Skeletal muscle satellite cell (primary cell): ENCODE measurements at regions not wholly inside any gene's neighbourhood (a gene's known extent, or its start where the extent isn't known, plus 50 kb on each side); places are given as distances from the start of the nearest gene placed in this dataset.
"Not testable (repeated sequence)": the region's sequence is repeated elsewhere in the genome, so short reads cannot be mapped to it uniquely, and the experiment has no call there.

Experiments used
- H3K27me3 ChIP-seq: 2 replicates; pipeline ENCODE4 v1.7.0; 2013; ENCODE audit warnings: low read length; ENCODE audit not compliant: control insufficient read depth, insufficient read depth
- H3K36me3 ChIP-seq: 2 replicates; pipeline ENCODE4 v1.7.0; 2013; ENCODE audit warnings: mild to moderate bottlenecking, control low read depth, low read length; ENCODE audit not compliant: insufficient read depth
- H3K4me1 ChIP-seq: 2 replicates; pipeline ENCODE4 v1.7.0; 2013; ENCODE audit warnings: low read length; ENCODE audit not compliant: control insufficient read depth, insufficient read depth
- H3K4me2 ChIP-seq: 2 replicates; pipeline ENCODE4 v1.7.0; 2013; ENCODE audit warnings: mild to moderate bottlenecking, low read length
- H3K4me3 ChIP-seq: 2 replicates; pipeline ENCODE4 v1.7.0; 2013; ENCODE audit warnings: low read length
- H3K9ac ChIP-seq: 2 replicates; pipeline ENCODE4 v1.7.0; 2013; ENCODE audit warnings: mild to moderate bottlenecking, low read depth, low read length, moderate library complexity
- H3K9me3 ChIP-seq: replicated peaks from 2 replicates; pipeline ENCODE4 v1.7.0; 2013; ENCODE audit warnings: mild to moderate bottlenecking, control low read depth, low read length

- no peak overlapping the region for H3K4me3 ChIP-seq
- H3K36me3 ChIP-seq: no peaks in the 10 kb centered on the region
- H3K9me3 ChIP-seq: no peaks in the 10 kb centered on the region
- H3K9ac ChIP-seq: no peak overlapping the region
- no peaks in the 10 kb centered on the region for H3K4me1 ChIP-seq
- H3K4me2 ChIP-seq: no peak overlapping the region
- peaks cover 17% of the 10 kb centered on the region for H3K27me3 ChIP-seq
These were observed 73.8 kb upstream of the JCAD start for GRCh38 chr10:30133198-30133597.

GRCh38 chr10:30131369-30131768 lies 72.0 kb upstream of the JCAD start:
- H3K36me3 ChIP-seq, H3K4me1 ChIP-seq, H3K4me3 ChIP-seq, H3K4me2 ChIP-seq, H3K9ac ChIP-seq, H3K9me3 ChIP-seq: not testable (repeated sequence)
- H3K27me3 ChIP-seq: peaks cover 21% of the 10 kb centered on the region

DNA sequence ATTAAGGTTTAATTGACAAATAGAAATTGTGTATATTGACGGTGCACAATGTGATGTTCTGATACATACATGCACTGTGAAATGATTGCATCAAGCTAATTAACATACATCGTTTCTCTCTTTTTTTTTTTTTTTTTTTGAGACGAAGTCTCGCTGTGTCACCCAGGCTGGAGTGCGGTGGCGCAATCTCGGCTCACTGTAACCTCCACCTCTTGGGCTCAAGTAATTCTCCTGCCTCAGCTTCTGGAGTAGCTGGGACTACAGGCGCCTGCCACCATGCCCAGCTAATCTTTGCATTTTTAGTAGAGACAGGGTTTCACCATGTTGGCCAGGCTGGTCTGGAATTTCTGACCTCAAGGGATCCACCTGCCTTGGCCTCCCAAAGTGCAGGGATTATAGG lies 69.9 kb upstream of the JCAD start:
- not testable (repeated sequence) for H3K9ac ChIP-seq, H3K9me3 ChIP-seq, H3K36me3 ChIP-seq, H3K4me1 ChIP-seq, H3K4me2 ChIP-seq, H3K4me3 ChIP-seq
- H3K27me3 ChIP-seq: peaks cover 21% of the 10 kb centered on the region

- no peaks in the 10 kb centered on the region for H3K9me3 ChIP-seq
- H3K9ac ChIP-seq: no peak overlapping the region
- H3K4me3 ChIP-seq: no peak overlapping the region
- H3K36me3 ChIP-seq: no peaks in the 10 kb centered on the region
- H3K27me3 ChIP-seq: peaks cover 12% of the 10 kb centered on the region
- H3K4me2 ChIP-seq: no peak overlapping the region
- H3K4me1 ChIP-seq: no peaks in the 10 kb centered on the region
These were observed 67.7 kb upstream of the JCAD start for GRCh38 chr10:30127120-30127541.

DNA sequence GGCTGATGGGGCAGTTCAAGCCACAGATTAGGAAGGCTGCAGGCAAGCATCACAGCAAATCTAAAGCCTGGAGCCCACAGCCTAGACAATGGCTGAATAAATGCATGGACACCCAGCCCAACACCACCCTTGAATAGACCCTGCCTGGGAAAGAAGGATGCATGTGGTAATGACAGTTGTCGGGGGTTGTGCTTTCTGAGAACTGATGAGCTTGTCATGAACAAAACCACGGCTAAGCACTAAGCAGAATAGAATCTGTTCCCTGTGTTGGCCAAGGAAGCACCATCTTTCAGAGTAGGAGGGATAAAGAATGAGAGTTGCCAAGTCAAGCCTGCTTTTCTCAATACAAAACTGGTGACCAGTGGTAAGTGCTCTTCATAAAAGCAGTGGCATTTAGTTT lies 66.1 kb upstream of the JCAD start:
- no peaks in the 10 kb centered on the region for H3K4me1 ChIP-seq
- no peak overlapping the region for H3K4me2 ChIP-seq
- no peak overlapping the region for H3K4me3 ChIP-seq
- H3K27me3 ChIP-seq: peaks cover 12% of the 10 kb centered on the region
- H3K9me3 ChIP-seq: no peaks in the 10 kb centered on the region
- no peak overlapping the region for H3K9ac ChIP-seq
- no peaks in the 10 kb centered on the region for H3K36me3 ChIP-seq

DNA sequence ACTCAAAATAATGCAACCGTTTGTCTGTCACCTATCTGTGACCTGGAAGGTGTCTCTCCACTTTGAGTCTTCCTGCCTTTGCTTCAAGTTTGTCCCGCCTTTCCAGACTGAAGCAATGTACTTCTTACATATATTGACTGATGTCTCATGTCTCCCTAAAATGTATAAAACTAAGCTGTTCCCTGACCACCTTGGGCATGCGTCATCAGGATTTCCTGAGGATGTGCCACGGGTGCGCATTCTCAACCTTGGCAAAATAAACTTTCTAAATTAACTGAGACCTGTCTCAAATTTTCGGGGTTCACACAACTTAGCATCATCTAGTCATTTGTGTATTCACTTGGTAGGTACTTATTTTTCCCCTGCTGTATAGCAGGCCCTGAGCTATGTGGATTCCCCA lies 65.3 kb upstream of the JCAD start:
- Histone ChIP-seq H3K4me3 (no peak overlapping the region), H3K9ac (no peak overlapping the region), H3K36me3 (no peaks in the 10 kb centered on the region), H3K4me2 (no peak overlapping the region), H3K4me1 (no peaks in the 10 kb centered on the region), H3K27me3 (peaks cover 7% of the 10 kb centered on the region), H3K9me3 (no peaks in the 10 kb centered on the region)

DNA sequence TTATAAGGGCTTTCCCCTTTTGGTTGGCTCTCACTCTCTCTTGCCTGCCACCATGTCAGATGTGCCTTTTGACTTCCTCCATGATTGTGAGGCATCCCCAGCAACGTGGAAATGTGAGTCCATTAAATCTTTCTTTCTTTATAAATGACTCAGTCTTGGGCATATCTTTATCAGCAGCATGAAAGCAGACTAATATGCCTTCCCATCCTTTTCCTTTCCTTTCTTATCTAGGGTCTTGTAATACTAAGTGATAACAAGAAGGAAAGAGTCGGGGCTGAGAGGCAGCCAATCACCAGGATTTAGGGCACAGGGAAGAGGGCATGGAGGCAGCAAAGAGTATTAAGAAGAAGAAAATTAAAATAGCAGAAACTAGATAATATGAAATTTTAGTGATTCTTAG lies 62.0 kb upstream of the JCAD start:
- H3K4me1 ChIP-seq: no peaks in the 10 kb centered on the region
- no peaks in the 10 kb centered on the region for H3K36me3 ChIP-seq

DNA sequence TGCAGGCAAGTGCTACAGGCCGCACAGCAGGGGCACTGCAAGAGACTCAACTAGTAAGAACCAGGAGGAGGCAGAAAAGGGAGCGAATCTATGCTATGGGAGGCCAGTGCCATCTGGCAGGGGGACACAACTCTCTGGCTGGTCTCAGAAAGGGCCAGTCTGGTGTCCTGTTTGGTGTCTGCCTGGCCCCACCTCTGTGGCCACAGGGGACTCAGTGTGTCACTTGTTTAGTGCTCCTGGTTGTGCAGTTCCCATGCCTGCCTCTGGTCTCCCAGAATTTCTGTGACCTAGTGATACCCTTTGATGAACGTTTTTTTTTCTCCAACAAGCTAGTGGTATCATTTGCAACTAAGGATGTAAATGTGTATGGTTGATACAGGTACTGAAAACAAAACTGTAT lies 59.2 kb upstream of the JCAD start:
- no peak overlapping the region for H3K4me3 ChIP-seq
- peaks cover 23% of the 10 kb centered on the region for H3K27me3 ChIP-seq
- H3K9ac ChIP-seq: no peak overlapping the region
- H3K4me1 ChIP-seq: no peaks in the 10 kb centered on the region
- H3K36me3 ChIP-seq: no peaks in the 10 kb centered on the region
- H3K9me3 ChIP-seq: no peaks in the 10 kb centered on the region
- no peak overlapping the region for H3K4me2 ChIP-seq

More for the DNA sequence above, 62.0 kb upstream of the JCAD start:
- no peak overlapping the region for H3K9ac ChIP-seq
- peaks cover 10% of the 10 kb centered on the region for H3K27me3 ChIP-seq
- no peak overlapping the region for H3K4me3 ChIP-seq
- no peaks in the 10 kb centered on the region for H3K9me3 ChIP-seq
- no peak overlapping the region for H3K4me2 ChIP-seq

DNA sequence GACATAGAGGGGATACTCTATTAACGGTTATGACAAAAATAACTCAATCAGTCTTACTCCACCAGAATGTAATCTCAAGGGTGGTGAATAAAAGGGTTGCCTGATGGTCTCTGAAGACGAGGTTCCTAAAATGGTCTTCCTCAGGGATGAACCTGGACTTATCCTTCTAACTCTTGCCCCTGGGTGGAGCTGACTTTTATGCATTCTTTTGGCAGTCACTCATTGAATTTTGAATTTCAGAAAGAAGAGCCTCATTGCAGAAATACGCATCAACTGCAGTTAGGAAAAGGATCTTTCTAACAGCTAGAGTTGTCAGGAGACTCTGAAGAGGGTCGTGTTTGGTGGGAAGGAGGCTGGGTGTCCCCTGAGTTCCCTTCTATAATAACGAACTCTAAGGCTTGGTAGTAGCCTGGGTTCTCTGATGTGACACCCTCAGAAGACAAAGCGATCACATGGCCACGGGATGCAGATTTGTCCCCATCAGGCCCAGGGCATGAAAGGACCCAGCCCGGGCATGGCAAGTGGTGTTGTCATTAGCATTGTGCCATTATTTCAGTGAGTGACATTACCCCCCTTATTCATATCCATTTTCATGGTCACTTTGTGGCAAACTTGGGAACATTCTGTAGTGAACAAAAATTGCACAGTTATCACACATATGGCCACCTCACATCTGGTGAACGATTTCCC lies 58.6 kb upstream of the JCAD start:
- H3K9ac ChIP-seq: no peak overlapping the region
- peaks cover 23% of the 10 kb centered on the region for H3K27me3 ChIP-seq
- H3K4me2 ChIP-seq: no peak overlapping the region
- no peak overlapping the region for H3K4me3 ChIP-seq
- no peaks in the 10 kb centered on the region for H3K36me3 ChIP-seq
- H3K4me1 ChIP-seq: no peaks in the 10 kb centered on the region
- no peaks in the 10 kb centered on the region for H3K9me3 ChIP-seq

- H3K4me3 ChIP-seq: no peak overlapping the region
- no peaks in the 10 kb centered on the region for H3K9me3 ChIP-seq
- H3K4me1 ChIP-seq: peaks cover 6% of the 10 kb centered on the region
- no peak overlapping the region for H3K9ac ChIP-seq
- no peak overlapping the region for H3K4me2 ChIP-seq
- H3K27me3 ChIP-seq: peaks cover 23% of the 10 kb centered on the region
- H3K36me3 ChIP-seq: no peaks in the 10 kb centered on the region
These were observed 56.7 kb upstream of the JCAD start for GRCh38 chr10:30116041-30116491.

DNA sequence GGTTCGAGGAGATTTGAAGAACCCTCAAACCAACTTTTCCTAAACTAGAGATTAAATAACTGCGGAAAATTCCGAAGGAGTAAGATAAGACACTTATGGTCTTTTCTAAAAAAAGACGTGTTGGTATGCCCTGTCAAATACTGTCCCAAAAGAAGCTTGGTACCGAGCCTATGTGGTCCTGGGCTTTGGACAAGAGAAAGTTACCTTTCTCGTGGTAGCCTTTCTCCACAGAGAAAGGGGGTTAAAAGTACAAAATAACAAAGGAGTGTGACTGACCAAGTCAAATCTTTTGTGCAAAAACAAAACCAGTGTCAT lies 56.2 kb upstream of the JCAD start:
- H3K4me2 ChIP-seq: no peak overlapping the region
- peaks cover 6% of the 10 kb centered on the region for H3K4me1 ChIP-seq
- no peak overlapping the region for H3K9ac ChIP-seq
- H3K4me3 ChIP-seq: no peak overlapping the region
- H3K27me3 ChIP-seq: peaks cover 23% of the 10 kb centered on the region
- H3K9me3 ChIP-seq: no peaks in the 10 kb centered on the region
- H3K36me3 ChIP-seq: no peaks in the 10 kb centered on the region

- Histone ChIP-seq H3K4me1 (peaks cover 6% of the 10 kb centered on the region), H3K4me2 (no peak overlapping the region), H3K4me3 (no peak overlapping the region), H3K36me3 (no peaks in the 10 kb centered on the region), H3K27me3 (peaks cover 23% of the 10 kb centered on the region), H3K9ac (no peak overlapping the region), H3K9me3 (no peaks in the 10 kb centered on the region)
These were observed 55.7 kb upstream of the JCAD start for GRCh38 chr10:30114881-30115625.
